ENCODE measurements at regions not wholly inside any gene's neighbourhood (a gene's known extent, or its start where the extent isn't known, plus 50 kb on each side); places are given as distances from the start of the nearest gene placed in this dataset.

GRCh38 chr6:151704383-151704782 lies 103.1 kb upstream of the ESR1 start:
- DNase-seq (ENCODE audit: low spot score), result no peak
- H3K36me3 Mint-ChIP-seq (ENCODE audit: low read depth), result peaks cover 20% of the 10 kb centered on the region
- H3K4me1 Mint-ChIP-seq (ENCODE audit: low read depth), result peaks cover 61% of the 10 kb centered on the region
- H3K27ac Mint-ChIP-seq, result peak overlapping the region; percentile 59
- H3K4me3 Mint-ChIP-seq, result peak overlapping the region; percentile 11
- H3K9me3 Mint-ChIP-seq, result peaks cover 4% of the 10 kb centered on the region
- intact Hi-C loops (cut with micrococcal nuclease), result loop anchor here (5.0 kb wide), 3 partner anchors 207 to 258 kb away; partner anchors contain the start of gene RMND1
- peaks cover 8% of the 10 kb centered on the region for H3K27me3 Mint-ChIP-seq (ENCODE audit: insufficient read depth)

DNA sequence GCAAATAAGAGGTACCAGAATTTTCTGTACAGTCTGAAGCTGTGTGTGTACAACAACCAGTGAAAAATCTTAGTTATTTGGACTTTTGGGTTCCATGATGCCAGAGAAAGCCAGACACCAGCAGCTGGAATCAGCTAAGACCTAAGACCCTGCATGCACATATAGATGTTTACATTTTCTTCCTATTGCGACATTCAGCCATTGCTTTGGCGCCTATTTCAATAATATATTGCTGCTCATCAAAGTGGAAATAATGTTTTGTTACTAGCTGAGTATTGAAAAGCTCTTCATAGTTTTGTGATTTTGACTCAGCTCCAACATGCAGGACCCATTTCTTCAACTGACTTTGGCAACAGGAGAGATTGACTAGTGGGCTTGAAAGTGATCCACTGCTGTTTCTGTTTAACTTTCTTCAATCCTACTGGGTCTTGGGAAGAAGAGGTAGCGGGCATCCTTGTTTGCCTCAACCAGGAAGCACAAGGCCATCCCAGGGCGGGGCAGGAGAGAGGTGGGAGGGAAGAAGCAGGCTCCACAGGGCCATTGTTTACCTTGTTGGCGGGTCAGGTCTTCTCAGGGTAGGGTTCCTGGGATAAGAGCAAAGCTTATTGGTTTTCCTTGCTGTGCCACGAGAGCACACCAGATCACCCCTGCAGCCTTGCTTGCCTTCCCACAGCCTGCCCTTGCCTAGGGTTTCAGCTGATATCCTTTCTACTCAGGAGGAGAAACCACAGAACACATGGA lies 101.3 kb upstream of the ESR1 start:
- no peak for DNase-seq (ENCODE audit: low spot score)
- Mint-ChIP-seq H3K27ac (no peak overlapping the region), H3K4me1 (ENCODE audit: low read depth) (peaks cover 50% of the 10 kb centered on the region), H3K27me3 (ENCODE audit: insufficient read depth) (no peaks in the 10 kb centered on the region), H3K36me3 (ENCODE audit: low read depth) (peaks cover 23% of the 10 kb centered on the region), H3K9me3 (peaks cover 10% of the 10 kb centered on the region), H3K4me3 (no peak overlapping the region)
- intact Hi-C loops (cut with micrococcal nuclease), result no loop called here

DNA sequence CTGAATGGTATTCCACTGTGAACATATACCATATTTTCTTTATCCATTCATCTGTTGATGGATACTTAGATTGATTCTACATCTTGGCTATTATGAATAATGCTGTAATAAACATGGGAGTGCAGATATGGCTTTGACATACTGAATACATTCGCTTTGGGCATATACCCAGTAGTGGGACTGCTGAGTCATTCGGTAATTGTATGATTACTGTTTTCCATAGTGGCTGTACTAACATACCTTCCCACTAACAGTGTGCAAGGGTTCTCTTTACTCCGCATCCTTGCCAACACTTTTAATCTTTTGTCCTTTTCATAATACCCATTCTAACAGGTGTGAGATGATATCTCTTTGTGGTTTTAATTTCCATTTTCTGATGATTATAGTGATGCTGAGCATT lies 98.2 kb upstream of the ESR1 start:
- DNase-seq (ENCODE audit: low spot score), result no peak
- H3K27me3 Mint-ChIP-seq (ENCODE audit: insufficient read depth), result no peaks in the 10 kb centered on the region
- intact Hi-C loops (cut with micrococcal nuclease), result loop anchor here (1.0 kb wide), 1 partner anchor 14 kb away; no protein-coding TSS in a partner anchor
- no peak overlapping the region for H3K4me3 Mint-ChIP-seq
- H3K4me1 Mint-ChIP-seq (ENCODE audit: low read depth), result peaks cover 21% of the 10 kb centered on the region
- peaks cover 41% of the 10 kb centered on the region for H3K9me3 Mint-ChIP-seq
- H3K27ac Mint-ChIP-seq, result no peak overlapping the region
- H3K36me3 Mint-ChIP-seq (ENCODE audit: low read depth), result peaks cover 37% of the 10 kb centered on the region

DNA sequence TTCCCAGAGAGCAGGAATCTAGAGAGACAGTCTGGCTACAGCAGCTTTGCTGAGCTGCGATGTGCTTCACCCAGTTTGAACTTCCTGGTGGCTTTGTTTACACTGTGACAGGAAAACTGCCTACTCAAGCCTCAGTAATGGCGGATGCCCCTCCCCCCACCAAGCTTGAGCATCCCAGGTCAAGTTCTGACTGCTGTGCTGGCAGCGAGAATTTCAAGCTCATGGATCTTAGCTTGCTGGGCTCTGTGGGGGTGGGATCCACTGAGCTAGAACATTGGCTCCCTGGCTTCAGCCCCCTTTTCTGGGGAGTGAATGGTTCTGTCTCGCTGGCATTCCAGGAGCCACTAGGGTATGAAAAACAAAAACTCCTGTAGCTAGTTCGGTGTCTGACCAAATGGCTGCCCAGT lies 91.0 kb upstream of the ESR1 start:
- intact Hi-C loops (cut with micrococcal nuclease), result no loop called here
- H3K4me3 Mint-ChIP-seq, result no peak overlapping the region
- peaks cover 2% of the 10 kb centered on the region for H3K27me3 Mint-ChIP-seq (ENCODE audit: insufficient read depth)
- peaks cover 37% of the 10 kb centered on the region for H3K36me3 Mint-ChIP-seq (ENCODE audit: low read depth)
- no peak for DNase-seq (ENCODE audit: low spot score)
- peak overlapping the region; percentile 41 for H3K27ac Mint-ChIP-seq
- H3K9me3 Mint-ChIP-seq, result peaks cover 51% of the 10 kb centered on the region
- H3K4me1 Mint-ChIP-seq (ENCODE audit: low read depth), result peaks cover 36% of the 10 kb centered on the region

DNA sequence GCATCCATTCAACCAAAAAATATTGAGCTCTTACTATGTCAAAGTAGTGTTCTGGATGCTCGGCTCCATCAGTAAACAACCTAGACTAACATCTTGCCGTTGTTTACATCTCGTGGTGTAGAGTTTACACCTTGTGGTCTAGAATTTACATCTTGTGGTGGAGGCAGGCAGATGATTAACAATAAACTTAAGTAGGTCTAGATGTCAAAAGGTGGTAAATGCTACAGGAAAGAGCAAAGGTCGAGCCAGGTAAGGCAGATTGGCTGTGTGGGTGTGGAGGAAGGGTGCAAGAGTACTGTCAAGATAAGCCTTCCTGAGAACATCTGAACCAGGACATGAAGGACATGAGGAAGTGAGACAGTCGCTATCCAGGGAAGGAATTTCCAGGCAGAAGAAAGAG lies 88.4 kb upstream of the ESR1 start:
- DNase-seq (ENCODE audit: low spot score), result no peak
- Mint-ChIP-seq H3K4me1 (ENCODE audit: low read depth) (peaks cover 56% of the 10 kb centered on the region), H3K4me3 (no peak overlapping the region), H3K36me3 (ENCODE audit: low read depth) (peaks cover 19% of the 10 kb centered on the region), H3K27ac (no peak overlapping the region), H3K27me3 (ENCODE audit: insufficient read depth) (peaks cover 2% of the 10 kb centered on the region), H3K9me3 (peaks cover 26% of the 10 kb centered on the region)
- intact Hi-C loops (cut with micrococcal nuclease), result no loop called here

DNA sequence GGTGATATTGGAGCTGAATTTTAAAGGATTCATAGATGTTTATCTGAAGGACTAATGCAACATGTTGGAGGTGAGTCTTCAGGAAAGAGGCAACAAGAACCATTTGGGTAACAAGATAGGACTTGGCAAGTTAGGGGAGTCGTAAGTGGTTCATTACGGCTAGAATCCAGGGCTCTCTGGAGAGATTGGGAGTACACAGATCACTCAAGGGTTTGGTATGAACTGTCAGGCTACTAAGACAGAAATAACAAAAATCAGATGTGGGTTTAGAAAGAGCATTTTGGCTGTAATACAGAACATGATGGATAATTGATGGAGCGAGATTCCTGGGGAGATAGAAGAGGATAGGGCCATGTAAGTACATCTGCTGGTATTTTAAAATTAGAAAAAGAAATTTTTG lies 86.3 kb upstream of the ESR1 start:
- H3K4me1 Mint-ChIP-seq (ENCODE audit: low read depth), result peaks cover 55% of the 10 kb centered on the region
- H3K27ac Mint-ChIP-seq, result peak overlapping the region; percentile 10
- peaks cover 11% of the 10 kb centered on the region for H3K36me3 Mint-ChIP-seq (ENCODE audit: low read depth)
- no peaks in the 10 kb centered on the region for H3K27me3 Mint-ChIP-seq (ENCODE audit: insufficient read depth)
- no peak for DNase-seq (ENCODE audit: low spot score)
- H3K9me3 Mint-ChIP-seq, result peaks cover 11% of the 10 kb centered on the region
- H3K4me3 Mint-ChIP-seq, result no peak overlapping the region
- intact Hi-C loops (cut with micrococcal nuclease), result loop anchor here (10.0 kb wide), 1 partner anchor 326 kb away; the partner anchor contains the start of gene ZBTB2

DNA sequence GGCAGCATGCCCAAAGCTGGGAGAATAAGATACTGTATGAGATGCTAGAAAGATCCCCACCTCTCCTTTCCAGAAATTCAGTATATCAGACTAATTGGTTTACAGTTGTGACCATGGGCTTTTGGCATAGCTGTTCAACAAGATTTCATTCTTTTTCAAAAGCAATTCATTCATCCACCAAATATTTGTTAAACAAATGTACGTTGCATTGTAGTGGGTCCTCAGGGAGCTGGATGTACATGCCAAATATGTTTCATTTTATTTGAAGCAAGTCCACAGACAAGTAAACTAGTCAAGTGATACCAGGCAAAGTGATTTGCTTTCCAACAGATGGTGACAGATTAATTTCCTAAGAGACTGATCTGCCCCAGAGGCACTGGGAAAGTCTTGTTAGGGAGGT lies 85.8 kb upstream of the ESR1 start:
- Mint-ChIP-seq H3K27me3 (ENCODE audit: insufficient read depth) (peaks cover 1% of the 10 kb centered on the region), H3K4me1 (ENCODE audit: low read depth) (peaks cover 53% of the 10 kb centered on the region), H3K9me3 (peaks cover 11% of the 10 kb centered on the region), H3K36me3 (ENCODE audit: low read depth) (peaks cover 11% of the 10 kb centered on the region), H3K4me3 (no peak overlapping the region), H3K27ac (no peak overlapping the region)
- intact Hi-C loops (cut with micrococcal nuclease), result loop anchor here (2.0 to 10.0 kb wide), 3 partner anchors 43 to 327 kb away; partner anchors contain the start of gene ZBTB2
- no peak for DNase-seq (ENCODE audit: low spot score)

- intact Hi-C loops (cut with micrococcal nuclease), result loop anchor here (2.0 to 10.0 kb wide), 3 partner anchors 42 to 328 kb away; partner anchors contain the start of gene ZBTB2
- H3K4me1 Mint-ChIP-seq (ENCODE audit: low read depth), result peaks cover 53% of the 10 kb centered on the region
Measured at GRCh38 chr6:151722342-151722741, 85.1 kb upstream of the ESR1 start.

DNA sequence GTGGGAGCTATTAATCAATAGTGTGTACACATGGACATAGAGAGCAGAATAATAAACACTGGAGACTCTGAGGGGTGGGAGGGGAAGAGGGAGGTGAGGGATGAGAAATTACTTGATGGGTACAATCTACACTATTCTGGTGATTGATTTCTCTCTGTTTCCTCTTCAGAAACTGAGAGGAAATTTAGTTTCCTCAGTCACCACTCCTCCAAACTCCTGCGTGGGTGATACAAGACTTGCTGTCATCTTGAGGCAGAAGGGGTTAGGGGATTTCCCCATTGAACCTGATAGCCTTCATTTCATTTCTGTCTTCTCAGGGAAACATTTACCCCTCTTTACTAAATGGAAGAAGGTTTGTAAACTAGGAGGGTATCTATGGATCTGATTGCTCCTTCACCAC lies 84.3 kb upstream of the ESR1 start:
- H3K27me3 Mint-ChIP-seq (ENCODE audit: insufficient read depth), result peaks cover 2% of the 10 kb centered on the region
- peaks cover 16% of the 10 kb centered on the region for H3K9me3 Mint-ChIP-seq
- peaks cover 52% of the 10 kb centered on the region for H3K4me1 Mint-ChIP-seq (ENCODE audit: low read depth)
- H3K27ac Mint-ChIP-seq, result peak overlapping the region; percentile 32
- peaks cover 16% of the 10 kb centered on the region for H3K36me3 Mint-ChIP-seq (ENCODE audit: low read depth)
- H3K4me3 Mint-ChIP-seq, result no peak overlapping the region
- intact Hi-C loops (cut with micrococcal nuclease), result loop anchor here (1.0 to 10.0 kb wide), 10 partner anchors 14 to 578 kb away; partner anchors contain the start of genes RMND1 and ZBTB2
- peak; percentile 34 for DNase-seq (ENCODE audit: low spot score)

More at GRCh38 chr6:151722342-151722741, 85.1 kb upstream of the ESR1 start:
- Mint-ChIP-seq H3K27ac (no peak overlapping the region), H3K9me3 (peaks cover 11% of the 10 kb centered on the region), H3K4me3 (no peak overlapping the region), H3K36me3 (ENCODE audit: low read depth) (peaks cover 11% of the 10 kb centered on the region), H3K27me3 (ENCODE audit: insufficient read depth) (peaks cover 2% of the 10 kb centered on the region)
- no peak for DNase-seq (ENCODE audit: low spot score)

DNA sequence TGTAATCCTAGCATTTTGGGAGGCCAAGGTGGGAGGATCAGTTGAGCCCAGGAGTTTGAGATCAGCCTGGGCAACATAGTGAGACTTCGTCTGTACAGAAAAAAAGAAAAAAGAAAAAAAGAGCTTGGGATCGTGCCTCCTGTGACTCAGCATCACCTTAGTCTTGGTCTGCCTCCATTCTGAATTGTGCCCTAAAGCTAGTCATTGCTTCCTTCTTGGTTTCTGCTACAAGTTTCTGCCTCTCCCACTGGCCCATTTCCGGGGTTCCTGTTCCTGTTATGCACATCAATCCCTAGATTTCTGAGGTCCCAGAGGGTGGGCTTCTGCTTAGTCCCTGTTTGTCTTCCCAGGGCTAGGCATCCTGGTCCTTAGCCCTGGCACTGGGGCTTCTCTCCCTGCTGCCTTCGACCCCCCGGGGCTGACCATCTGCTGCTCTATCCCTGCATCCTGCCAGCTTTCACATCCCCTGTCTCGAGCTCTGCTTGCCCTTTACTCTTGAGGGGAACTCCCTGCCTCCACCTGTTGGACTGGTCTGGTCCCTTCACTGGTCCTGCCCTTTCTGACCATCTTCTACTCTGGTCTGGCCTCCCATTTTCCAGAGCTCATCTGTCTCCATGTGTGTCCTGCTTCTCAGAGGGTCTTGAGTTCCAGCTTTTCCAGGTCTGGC lies 77.5 kb upstream of the ESR1 start:
- H3K4me1 Mint-ChIP-seq (ENCODE audit: low read depth), result peaks cover 16% of the 10 kb centered on the region
- intact Hi-C loops (cut with micrococcal nuclease), result loop anchor here (10.0 kb wide), 1 partner anchor 335 kb away; the partner anchor contains the start of gene ZBTB2
- peaks cover 3% of the 10 kb centered on the region for H3K27me3 Mint-ChIP-seq (ENCODE audit: insufficient read depth)
- DNase-seq (ENCODE audit: low spot score), result no peak
- H3K36me3 Mint-ChIP-seq (ENCODE audit: low read depth), result peaks cover 12% of the 10 kb centered on the region
- H3K4me3 Mint-ChIP-seq, result no peak overlapping the region
- no peak overlapping the region for H3K27ac Mint-ChIP-seq
- peaks cover 15% of the 10 kb centered on the region for H3K9me3 Mint-ChIP-seq

- H3K36me3 Mint-ChIP-seq (ENCODE audit: low read depth), result peaks cover 11% of the 10 kb centered on the region
- H3K27ac Mint-ChIP-seq, result no peak overlapping the region
- no peak for DNase-seq (ENCODE audit: low spot score)
- no peak overlapping the region for H3K4me3 Mint-ChIP-seq
- peaks cover 15% of the 10 kb centered on the region for H3K9me3 Mint-ChIP-seq
- H3K4me1 Mint-ChIP-seq (ENCODE audit: low read depth), result peaks cover 11% of the 10 kb centered on the region
- H3K27me3 Mint-ChIP-seq (ENCODE audit: insufficient read depth), result peaks cover 3% of the 10 kb centered on the region
- intact Hi-C loops (cut with micrococcal nuclease), result no loop called here
Measured at GRCh38 chr6:151730496-151730870, 77.0 kb upstream of the ESR1 start.

- Mint-ChIP-seq H3K9me3 (peaks cover 15% of the 10 kb centered on the region), H3K27ac (no peak overlapping the region), H3K27me3 (ENCODE audit: insufficient read depth) (peaks cover 3% of the 10 kb centered on the region), H3K36me3 (ENCODE audit: low read depth) (peaks cover 7% of the 10 kb centered on the region), H3K4me1 (ENCODE audit: low read depth) (peaks cover 6% of the 10 kb centered on the region), H3K4me3 (no peak overlapping the region)
- DNase-seq (ENCODE audit: low spot score), result no peak
- intact Hi-C loops (cut with micrococcal nuclease), result no loop called here
Measured at GRCh38 chr6:151731313-151731712, 76.2 kb upstream of the ESR1 start.

GRCh38 chr6:151733680-151734320 lies 73.7 kb upstream of the ESR1 start:
- no peak overlapping the region for H3K27ac Mint-ChIP-seq

More at GRCh38 chr6:151733680-151734320, 73.7 kb upstream of the ESR1 start:
- H3K4me1 Mint-ChIP-seq (ENCODE audit: low read depth), result peaks cover 6% of the 10 kb centered on the region
- DNase-seq (ENCODE audit: low spot score), result no peak
- intact Hi-C loops (cut with micrococcal nuclease), result no loop called here
- no peak overlapping the region for H3K4me3 Mint-ChIP-seq
- peaks cover 6% of the 10 kb centered on the region for H3K9me3 Mint-ChIP-seq
- no peaks in the 10 kb centered on the region for H3K36me3 Mint-ChIP-seq (ENCODE audit: low read depth)
- H3K27me3 Mint-ChIP-seq (ENCODE audit: insufficient read depth), result peaks cover 2% of the 10 kb centered on the region
